A549 (cell line): ENCODE measurements at regions not wholly inside any gene's neighbourhood (a gene's known extent, or its start where the extent isn't known, plus 50 kb on each side); places are given as distances from the start of the nearest gene placed in this dataset.

Experiments used
- ATAC-seq, 2 experiments: fragments of 200-7000 bp in 1 of 2; fragments of >200 bp in 1 of 2; cut with Nextera tagmentation in 1 of 2; cut with Tn5 transposase in 1 of 2; 3 replicates each; pipeline versions ENCODE4 v1.8.0 to v1.9.1; 2018 to 2020; ENCODE audit warnings: mild to moderate bottlenecking in 1 of 2, moderate library complexity in 1 of 2
- CTCF ChIA-PET: fragments of 300-600 bp; sonication (Branson Sonifier 250); formaldehyde crosslinking; extraction: SDS; loops from one replicate; lab custom pipeline; 2021; ENCODE audit warnings: antibody characterized with exemption, inconsistent platforms; lab: Yijun Ruan, JAX
- POLR2A ChIA-PET: fragments of 350-600 bp; formaldehyde crosslinking; extraction: SDS; loops from one replicate; lab custom pipeline; 2021; ENCODE audit warnings: antibody characterized with exemption, inconsistent platforms; lab: Yijun Ruan, JAX
- DNase-seq, 2 experiments: peaks; one replicate each; pipeline versions ENCODE4 v3.0.0 to v3.0.0-alpha.2; 2011 to 2016; ENCODE audit warnings: low read depth in 1 of 2, low spot score in 1 of 2
- FAIRE-seq: peaks from 2 replicates; lab custom pipeline; 2011; peaks lifted over from hg19 to GRCh38; lab: Jason Lieb, UNC
- H3K27ac ChIP-seq, 2 experiments: fragments of >200 bp; sonication (Bioruptor Twin); formaldehyde crosslinking; 3 replicates each; pipeline ENCODE4 v1.5.1; 2016 to 2017
- H3K4me1 ChIP-seq: fragments of >200 bp; sonication (Bioruptor Twin); formaldehyde crosslinking; 3 replicates; pipeline ENCODE4 v1.6.1; 2016
- H3K4me2 ChIP-seq: fragments of >200 bp; sonication (Bioruptor Twin); formaldehyde crosslinking; 3 replicates; pipeline ENCODE4 v1.6.1; 2016
- H3K4me3 ChIP-seq: fragments of >200 bp; sonication (Bioruptor Twin); formaldehyde crosslinking; 3 replicates; pipeline ENCODE4 v1.5.1; 2016
- H3K9me3 ChIP-seq: fragments of >200 bp; sonication (Bioruptor Twin); formaldehyde crosslinking; 3 replicates; pipeline ENCODE4 v1.6.1; 2016
- BCL3 ChIP-seq: fragments of >200 bp; sonication (Bioruptor Twin); formaldehyde crosslinking; IDR thresholded peaks from 3 replicates; pipeline ENCODE4 v1.6.1; 2016
- CEBPB ChIP-seq, 2 experiments: fragments of >200 bp in 1 of 2; sonication (Bioruptor Twin) in 1 of 2; formaldehyde crosslinking in 1 of 2; IDR thresholded peaks; 2 replicates each; pipeline ENCODE4 v1.6.1; 2012 to 2016
- ELK1 ChIP-seq: fragments of 150-350 bp; IDR thresholded peaks from 2 replicates; pipeline ENCODE4 v1.6.1; 2014; ENCODE audit warnings: low read depth, mild to moderate bottlenecking, low read length
- ESRRA ChIP-seq: fragments of 150-350 bp; IDR thresholded peaks from 2 replicates; pipeline ENCODE4 v1.6.1; 2014; ENCODE audit warnings: mild to moderate bottlenecking, low read length, borderline replicate concordance
- GATA3 ChIP-seq: IDR thresholded peaks from 2 replicates; pipeline ENCODE4 v1.6.1; 2012; ENCODE audit warnings: borderline replicate concordance
- HEYL ChIP-seq: fragments of 250-450 bp; sonication (Bioruptor Pico); IDR thresholded peaks from 2 replicates; pipeline ENCODE4 v1.8.0; 2021; ENCODE audit warnings: mild to moderate bottlenecking, moderate library complexity
- KDM1A ChIP-seq: fragments of 200-600 bp; sonication (generic); IDR thresholded peaks from 2 replicates; pipeline ENCODE4 v1.6.1; 2016; ENCODE audit warnings: low read depth, mild to moderate bottlenecking
- KDM5A ChIP-seq: fragments of 200-600 bp; sonication (generic); IDR thresholded peaks from 2 replicates; pipeline ENCODE4 v1.6.1; 2016; ENCODE audit warnings: antibody characterized with exemption, mild to moderate bottlenecking
- MAX ChIP-seq: IDR thresholded peaks from 2 replicates; pipeline ENCODE4 v1.6.1; 2012
- MAZ ChIP-seq: fragments of 150-350 bp; IDR thresholded peaks from 2 replicates; pipeline ENCODE4 v1.6.1; 2014; ENCODE audit warnings: antibody characterized with exemption, low read depth, low read length, borderline replicate concordance
- NFE2L2 ChIP-seq: fragments of 150-350 bp; conservative IDR thresholded peaks from 2 replicates; pipeline ENCODE4 v1.6.1; 2014; ENCODE audit warnings: low read length
- NR3C1 ChIP-seq: fragments of >200 bp; sonication (Bioruptor Twin); formaldehyde crosslinking; IDR thresholded peaks from 3 replicates; pipeline ENCODE4 v1.6.1; 2017
- SREBF2 ChIP-seq: fragments of 450-650 bp; IDR thresholded peaks from 2 replicates; pipeline ENCODE4 v1.6.1; 2014; ENCODE audit warnings: mild to moderate bottlenecking, moderate library complexity
- TP53 ChIP-seq: fragments of 250-450 bp; sonication (Bioruptor Pico); IDR thresholded peaks from 2 replicates; pipeline ENCODE4 v1.5.0; 2021; ENCODE audit warnings: mild to moderate bottlenecking, moderate library complexity
- USF2 ChIP-seq: fragments of 450-650 bp; IDR thresholded peaks from 2 replicates; pipeline ENCODE4 v1.6.1; 2014; ENCODE audit warnings: antibody characterized with exemption
- ZNF302 ChIP-seq: fragments of 250-450 bp; sonication (Bioruptor Pico); IDR thresholded peaks from 2 replicates; pipeline ENCODE4 v1.9.0; 2021; ENCODE audit warnings: inconsistent platforms, mild to moderate bottlenecking, moderate library complexity
- WGBS: methylation state at CpG from one replicate; pipeline ENCODE4 v1.1.6; 2017; ENCODE audit errors: missing lambda C conversion rate; 5-methylcytosine and 5-hydroxymethylcytosine counted together

- no peak for TF ChIP-seq ELK1
- TF ChIP-seq, all 56 proteins: peak for 0
These were observed 735.1 kb downstream of the TYW1 start (continued) for GRCh38 chr7:67731704-67732103.

GRCh38 chr7:67732898-67733297 is 736.3 kb downstream of the TYW1 start:
- ATAC-seq (no peak), FAIRE-seq (no peak), DNase-seq (no peak)
- Histone ChIP-seq H3K9me3 (no peaks in the 10 kb centered on the region; the same call in 2 of the 3 replicates), H3K27ac (no peak overlapping the region), H3K4me3 (no peak overlapping the region), H3K4me2 (no peak overlapping the region), H3K4me1 (no peaks in the 10 kb centered on the region)
- TF ChIP-seq NR3C1 (no peak), TP53 (CRISPR knock-in tag) (no peak), ZNF302 (CRISPR knock-in tag) (no peak), GATA3 (no peak), NFE2L2 (no peak), SREBF2 (no peak)
- 13% methylated on average over 1 of the region's 1 CpG for WGBS
- CTCF ChIA-PET: no interaction called here
- POLR2A ChIA-PET: no interaction called here

- ChIA-PET CTCF (no interaction called here), POLR2A (no interaction called here)
- no peak overlapping the region for H3K4me3 ChIP-seq
- H3K4me2 ChIP-seq: no peak overlapping the region
- H3K4me1 ChIP-seq: no peaks in the 10 kb centered on the region
- TF ChIP-seq USF2 (peak; percentile 79), KDM1A (no peak)
- DNase-seq (no peak), ATAC-seq (no peak), FAIRE-seq (no peak)
- 7% methylated on average over 3 of the region's 3 CpGs for WGBS
- H3K9me3 ChIP-seq: no peaks in the 10 kb centered on the region
- H3K27ac ChIP-seq: no peak overlapping the region
These were observed 741.5 kb downstream of the TYW1 start for GRCh38 chr7:67738145-67738544.

GRCh38 chr7:67738958-67739357 is 742.3 kb downstream of the TYW1 start:
- WGBS: 13% methylated on average over 6 of the region's 6 CpGs
- H3K4me2 ChIP-seq: peak overlapping the region; percentile 23; the same call in 1 of the 3 replicates
- no peak for FAIRE-seq
- H3K9me3 ChIP-seq: no peaks in the 10 kb centered on the region
- no peak overlapping the region for H3K27ac ChIP-seq
- POLR2A ChIA-PET: no interaction called here
- peak in 1 of 2 experiments; percentile 30; a peak in 1 of 6 replicates for ATAC-seq
- DNase-seq: peak in 1 of 2 experiments; percentile 11
- no peaks in the 10 kb centered on the region for H3K4me1 ChIP-seq
- no peak overlapping the region for H3K4me3 ChIP-seq
- CTCF ChIA-PET: no interaction called here
- no peak for TF ChIP-seq MAZ
- peak; percentile 43 to 51; a peak in 2 of 4 replicates for TF ChIP-seq CEBPB (IDR thresholded peaks at IDR 0.05)
- no peak for TF ChIP-seq KDM5A

GRCh38 chr7:67743501-67743900 is 746.9 kb downstream of the TYW1 start:
- CTCF ChIA-PET: no interaction called here
- H3K9me3 ChIP-seq: no peaks in the 10 kb centered on the region
- DNase-seq: no peak
- no peak overlapping the region for H3K27ac ChIP-seq
- FAIRE-seq: no peak
- H3K4me2 ChIP-seq: no peak overlapping the region
- ATAC-seq: no peak
- no peaks in the 10 kb centered on the region for H3K4me1 ChIP-seq
- POLR2A ChIA-PET: no interaction called here
- 5% methylated on average over 1 of the region's 1 CpG for WGBS
- no peak for TF ChIP-seq HEYL (CRISPR knock-in tag)
- TF ChIP-seq MAX: no peak
- TF ChIP-seq ESRRA: no peak
- no peak for TF ChIP-seq BCL3
- no peak overlapping the region for H3K4me3 ChIP-seq
